ENCODE measurements at regions not wholly inside any gene's neighbourhood (a gene's known extent, or its start where the extent isn't known, plus 50 kb on each side); places are given as distances from the start of the nearest gene placed in this dataset.

GRCh38 chr16:54813778-54814177 is 116.9 kb upstream of the IRX5 start:
- TF ChIP-seq CTCF (IDR thresholded peaks at IDR 0.05) (no peak), POLR2A (IDR thresholded peaks at IDR 0.05) (no peak)
